ENCODE measurements at regions not wholly inside any gene's neighbourhood (a gene's known extent, or its start where the extent isn't known, plus 50 kb on each side); places are given as distances from the start of the nearest gene placed in this dataset.

DNA sequence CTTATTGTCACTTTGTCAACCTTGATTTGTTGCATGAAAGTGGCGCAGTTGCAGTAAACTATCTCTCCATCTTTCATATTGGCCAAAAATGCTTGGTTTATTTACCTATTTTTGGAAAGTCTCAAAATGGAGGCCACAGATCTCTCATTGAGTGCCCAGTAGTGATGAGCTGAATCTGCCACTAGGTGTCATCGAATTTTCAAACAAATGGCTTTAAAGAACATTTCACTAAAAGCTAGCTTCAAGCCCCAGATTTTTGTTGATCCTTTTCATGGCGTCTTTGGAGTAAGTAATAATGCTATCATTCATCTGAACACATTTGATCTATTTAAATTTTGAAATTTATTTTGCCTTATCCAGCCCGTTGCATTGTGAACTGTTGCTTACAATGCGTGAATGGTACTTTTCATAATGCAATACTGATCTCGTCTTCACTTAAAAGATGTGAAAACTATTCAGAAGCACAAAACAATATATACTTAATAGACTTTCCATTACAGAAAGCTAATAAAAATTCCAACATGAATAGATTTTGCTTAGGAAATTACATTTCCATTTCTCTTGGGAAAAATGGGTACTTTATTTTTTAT is 236.2 kb downstream of the DNAJB9 start:
- no peaks in the 10 kb centered on the region for H3K9me2 ChIP-seq (ENCODE audit: low read depth, low read length)
- H3F3A ChIP-seq (ENCODE audit: insufficient read depth, low read length): no peaks in the 10 kb centered on the region
- no peak overlapping the region for H3K4me2 ChIP-seq (ENCODE audit: low read length)
- H3K79me2 ChIP-seq (ENCODE audit: insufficient read depth, low read length): no peaks in the 10 kb centered on the region
- no peaks in the 10 kb centered on the region for H3K4me1 ChIP-seq (ENCODE audit: insufficient read depth, low read length, severe bottlenecking)
- H4K20me1 ChIP-seq (ENCODE audit: insufficient read depth, low read length): no peaks in the 10 kb centered on the region
- no peak overlapping the region for H3K9ac ChIP-seq (ENCODE audit: low read length)
- peak overlapping the region; percentile 43 for H2AFZ ChIP-seq (ENCODE audit: low read length)
- H3K27ac ChIP-seq (ENCODE audit: low read depth, low read length, poor library complexity, severe bottlenecking): no peak overlapping the region
- no peak for TF ChIP-seq EZH2 (IDR thresholded peaks at IDR 0.05; ENCODE audit: borderline replicate concordance, low read length)
- TF ChIP-seq, protein P1, sequence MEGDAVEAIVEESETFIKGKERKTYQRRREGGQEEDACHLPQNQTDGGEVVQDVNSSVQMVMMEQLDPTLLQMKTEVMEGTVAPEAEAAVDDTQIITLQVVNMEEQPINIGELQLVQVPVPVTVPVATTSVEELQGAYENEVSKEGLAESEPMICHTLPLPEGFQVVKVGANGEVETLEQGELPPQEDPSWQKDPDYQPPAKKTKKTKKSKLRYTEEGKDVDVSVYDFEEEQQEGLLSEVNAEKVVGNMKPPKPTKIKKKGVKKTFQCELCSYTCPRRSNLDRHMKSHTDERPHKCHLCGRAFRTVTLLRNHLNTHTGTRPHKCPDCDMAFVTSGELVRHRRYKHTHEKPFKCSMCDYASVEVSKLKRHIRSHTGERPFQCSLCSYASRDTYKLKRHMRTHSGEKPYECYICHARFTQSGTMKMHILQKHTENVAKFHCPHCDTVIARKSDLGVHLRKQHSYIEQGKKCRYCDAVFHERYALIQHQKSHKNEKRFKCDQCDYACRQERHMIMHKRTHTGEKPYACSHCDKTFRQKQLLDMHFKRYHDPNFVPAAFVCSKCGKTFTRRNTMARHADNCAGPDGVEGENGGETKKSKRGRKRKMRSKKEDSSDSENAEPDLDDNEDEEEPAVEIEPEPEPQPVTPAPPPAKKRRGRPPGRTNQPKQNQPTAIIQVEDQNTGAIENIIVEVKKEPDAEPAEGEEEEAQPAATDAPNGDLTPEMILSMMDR (IDR thresholded peaks at IDR 0.05; ENCODE audit: low read length): peak; percentile 80
- 0 out of 2 replicates have a peak, but pooled peaks cover 6% of the 10 kb centered on the region for H3K27me3 ChIP-seq (ENCODE audit: insufficient read depth, low read length)
- H3K9me3 ChIP-seq (ENCODE audit: low read length): no peaks in the 10 kb centered on the region
- H3K4me3 ChIP-seq (ENCODE audit: low read depth, low read length, poor library complexity, severe bottlenecking): no peak overlapping the region
- no peaks in the 10 kb centered on the region for H3K36me3 ChIP-seq (ENCODE audit: insufficient read depth, low read length)

DNA sequence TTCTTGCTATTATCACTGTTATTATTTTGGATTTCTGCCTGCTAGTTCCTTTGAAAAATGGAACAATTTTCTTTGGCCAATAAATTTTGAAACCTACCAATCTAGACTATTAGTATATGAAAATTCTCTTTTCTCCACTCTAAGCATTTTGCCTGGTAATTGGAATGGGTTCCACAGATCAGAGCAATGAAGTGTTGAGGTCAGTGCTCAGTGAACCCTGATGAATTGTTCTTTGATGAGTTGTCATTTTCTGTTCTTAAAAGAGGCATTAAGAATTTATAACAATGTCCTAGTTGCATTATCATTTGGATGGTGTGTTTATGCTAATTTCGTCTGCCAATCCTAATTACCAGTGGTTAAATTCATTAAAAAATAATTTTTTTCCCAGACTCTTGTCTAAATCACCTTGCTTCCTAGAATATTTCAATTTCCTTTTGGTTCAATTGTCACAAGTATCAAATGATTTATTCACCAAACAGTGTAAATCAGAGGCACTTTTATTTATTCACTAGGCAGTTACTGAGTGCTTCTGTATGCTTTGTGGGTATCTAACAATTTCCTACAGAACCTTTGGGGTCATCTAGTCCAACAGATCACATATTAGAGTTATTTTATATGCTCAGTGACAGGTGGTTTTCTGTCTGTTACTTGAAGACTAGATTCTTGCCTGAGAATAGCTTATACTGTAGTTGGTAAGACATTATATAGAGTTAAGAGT is 239.0 kb downstream of the DNAJB9 start:
- Histone ChIP-seq H3F3A (ENCODE audit: insufficient read depth, low read length) (no peaks in the 10 kb centered on the region), H3K9ac (ENCODE audit: low read length) (no peak overlapping the region), H3K9me3 (ENCODE audit: low read length) (no peaks in the 10 kb centered on the region), H3K27ac (ENCODE audit: low read depth, low read length, poor library complexity, severe bottlenecking) (no peak overlapping the region), H3K4me1 (ENCODE audit: insufficient read depth, low read length, severe bottlenecking) (no peaks in the 10 kb centered on the region), H3K9me2 (ENCODE audit: low read depth, low read length) (no peaks in the 10 kb centered on the region), H3K79me2 (ENCODE audit: insufficient read depth, low read length) (no peaks in the 10 kb centered on the region), H3K36me3 (ENCODE audit: insufficient read depth, low read length) (no peaks in the 10 kb centered on the region), H3K27me3 (ENCODE audit: insufficient read depth, low read length) (no peaks in the 10 kb centered on the region), H2AFZ (ENCODE audit: low read length) (no peak overlapping the region), H3K4me3 (ENCODE audit: low read depth, low read length, poor library complexity, severe bottlenecking) (no peak overlapping the region), H4K20me1 (ENCODE audit: insufficient read depth, low read length) (no peaks in the 10 kb centered on the region), H3K4me2 (ENCODE audit: low read length) (no peak overlapping the region)
- TF ChIP-seq, protein P1 (IDR thresholded peaks at IDR 0.05; ENCODE audit: low read length): no peak
- no peak for TF ChIP-seq EZH2 (IDR thresholded peaks at IDR 0.05; ENCODE audit: borderline replicate concordance, low read length)

DNA sequence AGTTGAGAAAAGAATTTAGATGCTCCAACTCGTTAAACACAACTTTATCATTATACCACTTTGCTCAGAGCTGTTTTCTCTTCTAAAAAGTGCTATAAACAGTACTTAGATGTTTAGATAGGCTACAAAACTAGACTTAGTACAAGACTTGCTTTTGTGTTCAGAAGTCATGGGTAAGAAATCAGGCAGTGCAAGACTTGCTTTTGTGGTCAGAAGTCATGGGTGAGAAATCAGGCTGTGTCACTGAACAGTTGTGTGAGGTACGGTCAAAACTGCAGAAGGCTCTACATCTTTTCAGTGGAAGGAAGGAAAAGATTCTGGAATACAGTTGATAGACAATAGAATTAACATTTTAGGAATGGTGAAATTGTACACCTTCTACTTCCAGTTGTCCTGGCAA is 239.7 kb downstream of the DNAJB9 start:
- Histone ChIP-seq H3K9me3 (ENCODE audit: low read length) (no peaks in the 10 kb centered on the region), H3K4me3 (ENCODE audit: low read depth, low read length, poor library complexity, severe bottlenecking) (no peak overlapping the region), H3K36me3 (ENCODE audit: insufficient read depth, low read length) (no peaks in the 10 kb centered on the region), H3K27me3 (ENCODE audit: insufficient read depth, low read length) (no peaks in the 10 kb centered on the region), H3K9ac (ENCODE audit: low read length) (no peak overlapping the region), H3K79me2 (ENCODE audit: insufficient read depth, low read length) (no peaks in the 10 kb centered on the region), H3F3A (ENCODE audit: insufficient read depth, low read length) (no peaks in the 10 kb centered on the region), H3K4me2 (ENCODE audit: low read length) (no peak overlapping the region), H4K20me1 (ENCODE audit: insufficient read depth, low read length) (no peaks in the 10 kb centered on the region), H3K27ac (ENCODE audit: low read depth, low read length, poor library complexity, severe bottlenecking) (no peak overlapping the region), H3K4me1 (ENCODE audit: insufficient read depth, low read length, severe bottlenecking) (no peaks in the 10 kb centered on the region), H3K9me2 (ENCODE audit: low read depth, low read length) (no peaks in the 10 kb centered on the region), H2AFZ (ENCODE audit: low read length) (no peak overlapping the region)
- TF ChIP-seq, protein P1 (IDR thresholded peaks at IDR 0.05; ENCODE audit: low read length): no peak
- TF ChIP-seq EZH2 (IDR thresholded peaks at IDR 0.05; ENCODE audit: borderline replicate concordance, low read length): no peak
